RWPE1 (cell line): ENCODE measurements at regions not wholly inside any gene's neighbourhood (a gene's known extent, or its start where the extent isn't known, plus 50 kb on each side); places are given as distances from the start of the nearest gene placed in this dataset.

Experiments
- CTCF ChIA-PET: fragments of 350-600 bp; sonication (Branson Sonifier 250); formaldehyde crosslinking; extraction: SDS; loops from one replicate; lab custom pipeline; 2021; lab: Yijun Ruan, JAX
- POLR2A ChIA-PET: fragments of 400-600 bp; formaldehyde crosslinking; extraction: SDS; loops from one replicate; lab custom pipeline; 2020; ENCODE audit warnings: antibody characterized with exemption; ENCODE audit not compliant: low non-redundant PET; lab: Yijun Ruan, JAX
- DNase-seq: peaks from one replicate; pipeline ENCODE4 v3.0.0; 2012; ENCODE audit warnings: low spot score
- H3K27ac ChIP-seq: fragments of 450-650 bp; 2 replicates; pipeline ENCODE4 v1.5.1; 2017
- TF ChIP-seq, protein P1 (sequence below): fragments of 450-650 bp; conservative IDR thresholded peaks from 2 replicates; pipeline ENCODE4 v1.5.1; 2017; ENCODE audit warnings: low read depth, mild to moderate bottlenecking

DNA sequence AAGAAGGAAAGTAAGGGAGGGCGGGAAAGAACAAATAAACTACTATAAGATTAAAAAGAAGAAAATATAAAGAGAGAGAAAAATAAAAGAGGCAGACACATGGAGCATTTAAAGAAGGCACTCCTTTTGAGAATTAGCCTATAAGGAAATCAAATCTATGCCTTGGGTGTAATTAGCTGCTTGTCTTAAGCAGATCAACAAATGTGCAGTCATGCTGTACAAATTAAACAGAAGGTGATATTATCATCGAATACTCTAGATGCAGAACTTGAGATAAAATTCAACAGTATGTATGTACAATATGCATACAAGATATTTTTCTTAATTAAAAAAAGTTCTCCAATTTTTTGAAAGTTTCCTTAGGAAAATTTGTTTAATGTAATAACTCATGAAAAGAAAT lies 623.0 kb upstream of the CHORDC1 start:
- CTCF ChIA-PET = no interaction called here
- no peak for DNase-seq
- POLR2A ChIA-PET = no interaction called here
- no peak overlapping the region for H3K27ac ChIP-seq
- TF ChIP-seq, protein P1, sequence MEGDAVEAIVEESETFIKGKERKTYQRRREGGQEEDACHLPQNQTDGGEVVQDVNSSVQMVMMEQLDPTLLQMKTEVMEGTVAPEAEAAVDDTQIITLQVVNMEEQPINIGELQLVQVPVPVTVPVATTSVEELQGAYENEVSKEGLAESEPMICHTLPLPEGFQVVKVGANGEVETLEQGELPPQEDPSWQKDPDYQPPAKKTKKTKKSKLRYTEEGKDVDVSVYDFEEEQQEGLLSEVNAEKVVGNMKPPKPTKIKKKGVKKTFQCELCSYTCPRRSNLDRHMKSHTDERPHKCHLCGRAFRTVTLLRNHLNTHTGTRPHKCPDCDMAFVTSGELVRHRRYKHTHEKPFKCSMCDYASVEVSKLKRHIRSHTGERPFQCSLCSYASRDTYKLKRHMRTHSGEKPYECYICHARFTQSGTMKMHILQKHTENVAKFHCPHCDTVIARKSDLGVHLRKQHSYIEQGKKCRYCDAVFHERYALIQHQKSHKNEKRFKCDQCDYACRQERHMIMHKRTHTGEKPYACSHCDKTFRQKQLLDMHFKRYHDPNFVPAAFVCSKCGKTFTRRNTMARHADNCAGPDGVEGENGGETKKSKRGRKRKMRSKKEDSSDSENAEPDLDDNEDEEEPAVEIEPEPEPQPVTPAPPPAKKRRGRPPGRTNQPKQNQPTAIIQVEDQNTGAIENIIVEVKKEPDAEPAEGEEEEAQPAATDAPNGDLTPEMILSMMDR = no peak

DNA sequence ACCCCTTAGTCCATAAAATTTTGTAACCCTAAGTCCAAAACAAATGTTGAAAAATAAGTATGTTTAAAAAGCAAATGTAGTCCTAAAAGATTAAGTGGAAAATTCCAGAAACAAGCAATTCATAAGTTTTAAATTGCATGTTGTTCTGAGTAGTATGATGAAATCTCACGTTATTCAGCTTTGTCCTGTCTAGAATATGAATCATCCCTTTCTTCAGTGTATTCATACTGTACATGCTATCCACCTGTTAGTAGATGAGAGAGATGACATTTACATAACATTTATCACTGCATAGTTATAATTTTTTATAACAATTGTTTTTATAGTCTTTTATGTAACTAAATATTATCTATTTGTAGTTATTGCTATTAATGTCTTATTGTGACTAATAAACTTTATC lies 622.3 kb upstream of the CHORDC1 start:
- TF ChIP-seq, protein P1 = no peak
- H3K27ac ChIP-seq = no peak overlapping the region
- POLR2A ChIA-PET = no interaction called here
- CTCF ChIA-PET = no interaction called here
- no peak for DNase-seq

DNA sequence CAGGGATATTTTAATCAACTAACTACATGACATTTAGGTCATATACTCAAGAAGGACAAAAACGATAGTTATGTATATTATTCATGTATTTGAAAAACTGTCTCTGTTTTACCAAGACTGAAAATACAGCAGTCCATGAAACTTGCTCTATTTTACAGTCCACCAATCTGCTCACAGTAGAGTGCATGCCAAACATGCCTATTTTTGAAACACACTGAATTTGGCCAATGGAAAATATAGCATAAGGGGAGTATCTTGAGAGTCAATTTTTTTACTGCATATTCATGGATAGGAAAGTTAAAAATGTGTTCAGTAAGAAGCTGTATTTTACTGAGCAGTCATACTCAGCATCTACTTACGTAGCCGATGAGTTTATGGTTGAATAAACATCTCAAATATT lies 621.2 kb upstream of the CHORDC1 start:
- no peak overlapping the region for H3K27ac ChIP-seq
- POLR2A ChIA-PET = no interaction called here
- no peak for DNase-seq
- TF ChIP-seq, protein P1 = no peak
- CTCF ChIA-PET = no interaction called here

- TF ChIP-seq, protein P1 = no peak
- POLR2A ChIA-PET = no interaction called here
- CTCF ChIA-PET = no interaction called here
These were observed 619.8 kb upstream of the CHORDC1 start for GRCh38 chr11:90842681-90843080.

DNA sequence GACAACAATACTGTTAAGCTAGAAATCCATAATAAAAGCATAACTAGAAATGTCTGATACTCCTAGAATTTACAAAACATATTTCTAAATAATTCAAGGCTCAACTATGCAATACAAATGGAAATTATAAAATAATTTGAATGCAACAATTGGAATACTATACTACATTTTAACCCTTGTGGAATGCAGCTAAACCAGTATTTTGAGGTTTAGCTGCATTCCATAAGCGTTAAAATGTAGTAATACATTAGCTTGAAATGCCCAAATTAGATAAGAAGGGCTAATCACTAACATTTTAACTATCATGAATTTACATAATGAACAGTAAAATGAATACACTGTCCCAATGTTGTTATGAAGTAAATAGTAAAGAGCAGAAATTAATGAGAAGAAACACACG lies 617.2 kb upstream of the CHORDC1 start:
- DNase-seq = peak; percentile 20
- CTCF ChIA-PET = no interaction called here

More at GRCh38 chr11:90842681-90843080, 619.8 kb upstream of the CHORDC1 start:
- DNase-seq = no peak
- H3K27ac ChIP-seq = no peak overlapping the region

DNA sequence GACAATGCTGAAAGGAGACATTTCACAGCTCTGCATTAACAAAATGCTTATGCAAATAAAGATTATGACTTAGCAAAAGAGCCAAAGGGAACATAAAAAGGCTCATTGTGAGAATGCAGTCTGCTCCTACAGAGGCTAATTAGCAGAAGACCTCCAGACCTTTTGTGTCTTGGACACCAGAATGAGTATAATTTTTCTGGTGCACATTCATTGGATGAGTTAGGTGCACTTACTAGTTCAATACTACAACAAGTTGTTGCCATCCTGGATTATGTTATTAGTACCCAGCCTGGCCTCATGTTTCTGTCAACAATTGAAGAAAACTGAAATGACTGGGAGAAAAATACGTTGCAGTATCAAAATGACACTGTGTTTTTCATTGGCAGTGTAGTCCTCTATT lies 613.2 kb upstream of the CHORDC1 start:
- no peak overlapping the region for H3K27ac ChIP-seq
- ChIA-PET CTCF (no interaction called here), POLR2A (no interaction called here)
- TF ChIP-seq, protein P1 = no peak
- no peak for DNase-seq

More for the DNA sequence above, 617.2 kb upstream of the CHORDC1 start:
- TF ChIP-seq, protein P1 = no peak
- H3K27ac ChIP-seq = no peak overlapping the region
- POLR2A ChIA-PET = no interaction called here

DNA sequence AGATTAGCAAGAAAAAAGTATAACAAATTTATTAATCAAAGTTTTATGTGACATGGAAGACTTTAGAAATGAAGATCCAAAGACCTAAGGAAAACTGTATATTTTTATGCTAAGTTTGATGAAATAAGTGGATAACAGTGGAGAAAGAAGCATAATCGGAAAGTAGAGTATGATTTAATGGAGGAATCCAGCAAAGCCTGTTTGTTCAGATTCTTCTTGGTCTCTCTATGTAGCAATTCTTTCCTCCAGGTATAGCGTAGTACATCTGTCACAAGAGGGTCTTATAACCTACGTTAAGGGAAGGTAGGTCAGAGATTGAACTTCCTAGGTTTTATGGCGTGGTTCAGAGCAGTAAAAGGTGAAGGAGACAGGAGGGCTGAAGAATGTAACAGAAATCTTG lies 600.6 kb upstream of the CHORDC1 start:
- POLR2A ChIA-PET = no interaction called here
- TF ChIP-seq, protein P1 = no peak

More for the DNA sequence above, 600.6 kb upstream of the CHORDC1 start:
- no peak for DNase-seq
- no peak overlapping the region for H3K27ac ChIP-seq
- CTCF ChIA-PET = no interaction called here
